ENCODE measurements at regions not wholly inside any gene's neighbourhood (a gene's known extent, or its start where the extent isn't known, plus 50 kb on each side); places are given as distances from the start of the nearest gene placed in this dataset.

- ATAC-seq, result no peak
- intact Hi-C loops (cut with micrococcal nuclease; ENCODE audit: unreplicated experiment), result no loop called here
- ChIA-PET POLR2A (no interaction called here), CTCF (no interaction called here)
- in situ Hi-C loops (cut with HindIII; ENCODE audit: low pct_unique_long_range_greater_than_20kb, low sequenced_read_pairs), result no loop called here
- no peak for TF ChIP-seq SIN3A (IDR thresholded peaks at IDR 0.05; ENCODE audit: borderline replicate concordance, insufficient read depth, low read depth, low read length)
- TF ChIP-seq, protein P1, sequence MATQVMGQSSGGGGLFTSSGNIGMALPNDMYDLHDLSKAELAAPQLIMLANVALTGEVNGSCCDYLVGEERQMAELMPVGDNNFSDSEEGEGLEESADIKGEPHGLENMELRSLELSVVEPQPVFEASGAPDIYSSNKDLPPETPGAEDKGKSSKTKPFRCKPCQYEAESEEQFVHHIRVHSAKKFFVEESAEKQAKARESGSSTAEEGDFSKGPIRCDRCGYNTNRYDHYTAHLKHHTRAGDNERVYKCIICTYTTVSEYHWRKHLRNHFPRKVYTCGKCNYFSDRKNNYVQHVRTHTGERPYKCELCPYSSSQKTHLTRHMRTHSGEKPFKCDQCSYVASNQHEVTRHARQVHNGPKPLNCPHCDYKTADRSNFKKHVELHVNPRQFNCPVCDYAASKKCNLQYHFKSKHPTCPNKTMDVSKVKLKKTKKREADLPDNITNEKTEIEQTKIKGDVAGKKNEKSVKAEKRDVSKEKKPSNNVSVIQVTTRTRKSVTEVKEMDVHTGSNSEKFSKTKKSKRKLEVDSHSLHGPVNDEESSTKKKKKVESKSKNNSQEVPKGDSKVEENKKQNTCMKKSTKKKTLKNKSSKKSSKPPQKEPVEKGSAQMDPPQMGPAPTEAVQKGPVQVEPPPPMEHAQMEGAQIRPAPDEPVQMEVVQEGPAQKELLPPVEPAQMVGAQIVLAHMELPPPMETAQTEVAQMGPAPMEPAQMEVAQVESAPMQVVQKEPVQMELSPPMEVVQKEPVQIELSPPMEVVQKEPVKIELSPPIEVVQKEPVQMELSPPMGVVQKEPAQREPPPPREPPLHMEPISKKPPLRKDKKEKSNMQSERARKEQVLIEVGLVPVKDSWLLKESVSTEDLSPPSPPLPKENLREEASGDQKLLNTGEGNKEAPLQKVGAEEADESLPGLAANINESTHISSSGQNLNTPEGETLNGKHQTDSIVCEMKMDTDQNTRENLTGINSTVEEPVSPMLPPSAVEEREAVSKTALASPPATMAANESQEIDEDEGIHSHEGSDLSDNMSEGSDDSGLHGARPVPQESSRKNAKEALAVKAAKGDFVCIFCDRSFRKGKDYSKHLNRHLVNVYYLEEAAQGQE (IDR thresholded peaks at IDR 0.05; ENCODE audit: insufficient read depth in 1 of 2, low read depth in 2 of 2, low read length in 1 of 2), result no peak
- no peak for TF ChIP-seq POLR2AphosphoS5 (IDR thresholded peaks at IDR 0.05; ENCODE audit: low read depth, low read length)
- no peak for TF ChIP-seq TCF7L2 (IDR thresholded peaks at IDR 0.05; ENCODE audit: low read depth, low read length)
- TF ChIP-seq, protein P2, sequence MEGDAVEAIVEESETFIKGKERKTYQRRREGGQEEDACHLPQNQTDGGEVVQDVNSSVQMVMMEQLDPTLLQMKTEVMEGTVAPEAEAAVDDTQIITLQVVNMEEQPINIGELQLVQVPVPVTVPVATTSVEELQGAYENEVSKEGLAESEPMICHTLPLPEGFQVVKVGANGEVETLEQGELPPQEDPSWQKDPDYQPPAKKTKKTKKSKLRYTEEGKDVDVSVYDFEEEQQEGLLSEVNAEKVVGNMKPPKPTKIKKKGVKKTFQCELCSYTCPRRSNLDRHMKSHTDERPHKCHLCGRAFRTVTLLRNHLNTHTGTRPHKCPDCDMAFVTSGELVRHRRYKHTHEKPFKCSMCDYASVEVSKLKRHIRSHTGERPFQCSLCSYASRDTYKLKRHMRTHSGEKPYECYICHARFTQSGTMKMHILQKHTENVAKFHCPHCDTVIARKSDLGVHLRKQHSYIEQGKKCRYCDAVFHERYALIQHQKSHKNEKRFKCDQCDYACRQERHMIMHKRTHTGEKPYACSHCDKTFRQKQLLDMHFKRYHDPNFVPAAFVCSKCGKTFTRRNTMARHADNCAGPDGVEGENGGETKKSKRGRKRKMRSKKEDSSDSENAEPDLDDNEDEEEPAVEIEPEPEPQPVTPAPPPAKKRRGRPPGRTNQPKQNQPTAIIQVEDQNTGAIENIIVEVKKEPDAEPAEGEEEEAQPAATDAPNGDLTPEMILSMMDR (IDR thresholded peaks at IDR 0.05), result no peak
- Histone ChIP-seq H3K36me3 (ENCODE audit: control insufficient read depth, insufficient read depth, low read length) (no peaks in the 10 kb centered on the region), H3K27me3 (ENCODE audit: control insufficient read depth, insufficient read depth, low read length) (no peaks in the 10 kb centered on the region), H3K9me3 (ENCODE audit: control insufficient read depth, insufficient read depth, low read depth, low read length) (no peaks in the 10 kb centered on the region), H3K4me3 (ENCODE audit: low read depth in 2 of 2, low read length in 2 of 2) (no peak overlapping the region), H3K4me1 (ENCODE audit: control insufficient read depth, insufficient read depth, low read length) (no peaks in the 10 kb centered on the region), H3K27ac (ENCODE audit: low read length) (no peak overlapping the region)
- no TSS peak for BruUV-seq (replicated peaks)
- no peak for DNase-seq (ENCODE audit: low read depth, low spot score)
These were observed 224.9 kb downstream of the ASXL3 start for GRCh38 chr18:33802955-33803354.
